Effector CD4-positive, alpha-beta T cell (primary cell): ENCODE measurements at regions not wholly inside any gene's neighbourhood (a gene's known extent, or its start where the extent isn't known, plus 50 kb on each side); places are given as distances from the start of the nearest gene placed in this dataset.

Experiments
- DNase-seq: peaks from one replicate; pipeline ENCODE4 v3.0.0-alpha.2; 2020

GRCh38 chr15:94770199-94770598, 538.8 kb downstream of the MCTP2 start:
- DNase-seq = no peak

GRCh38 chr15:94777037-94777436, 545.7 kb downstream of the MCTP2 start:
- DNase-seq = no peak

GRCh38 chr15:94778840-94779239, 547.5 kb downstream of the MCTP2 start:
- DNase-seq = no peak

- DNase-seq = no peak
Observed at GRCh38 chr15:94780166-94780565, 548.8 kb downstream of the MCTP2 start.

GRCh38 chr15:94785091-94785490, 553.7 kb downstream of the MCTP2 start:
- no peak for DNase-seq

GRCh38 chr15:94791008-94791407, 559.6 kb downstream of the MCTP2 start:
- no peak for DNase-seq

- no peak for DNase-seq
Observed at GRCh38 chr15:94791510-94791909, 560.1 kb downstream of the MCTP2 start.

GRCh38 chr15:94792196-94792595, 560.8 kb downstream of the MCTP2 start:
- DNase-seq = no peak

GRCh38 chr15:94793207-94793606, 561.8 kb downstream of the MCTP2 start:
- DNase-seq = no peak

GRCh38 chr15:94793641-94794040, 562.3 kb downstream of the MCTP2 start:
- DNase-seq = no peak

- no peak for DNase-seq
Observed at GRCh38 chr15:94804613-94805012, 573.3 kb downstream of the MCTP2 start.

GRCh38 chr15:94815110-94815731, 583.9 kb downstream of the MCTP2 start:
- DNase-seq = no peak

- DNase-seq = no peak
Observed at GRCh38 chr15:94815914-94816313, 584.6 kb downstream of the MCTP2 start.

- DNase-seq = no peak
Observed at GRCh38 chr15:94829887-94830884, 598.8 kb downstream of the MCTP2 start.

- DNase-seq = no peak
Observed at GRCh38 chr15:94834000-94834399, 602.6 kb downstream of the MCTP2 start.

- no peak for DNase-seq
Observed at GRCh38 chr15:94834494-94834893, 603.1 kb downstream of the MCTP2 start.

- DNase-seq = no peak
Observed at GRCh38 chr15:94838281-94838680, 606.9 kb downstream of the MCTP2 start.

GRCh38 chr15:94840794-94841783, 609.7 kb downstream of the MCTP2 start:
- no peak for DNase-seq

- no peak for DNase-seq
Observed at GRCh38 chr15:94843060-94843459, 611.7 kb downstream of the MCTP2 start.

GRCh38 chr15:94844198-94844537, 612.8 kb downstream of the MCTP2 start:
- DNase-seq = no peak

GRCh38 chr15:94844538-94845389, 613.4 kb downstream of the MCTP2 start:
- DNase-seq = no peak

- DNase-seq = no peak
Observed at GRCh38 chr15:94845390-94845716, 614.0 kb downstream of the MCTP2 start.
